Ishikawa (cell line): ENCODE measurements at regions not wholly inside any gene's neighbourhood (a gene's known extent, or its start where the extent isn't known, plus 50 kb on each side); places are given as distances from the start of the nearest gene placed in this dataset.
A peak's percentile ranks its signal among the peaks of the same experiment; 100 is the strongest.

ENCODE experiments used
- CEBPB ChIP-seq: IDR thresholded peaks from 2 replicates; pipeline ENCODE4 v1.6.1; 2012
- CREB1 ChIP-seq: IDR thresholded peaks from 2 replicates; pipeline ENCODE4 v1.6.1; 2012; ENCODE audit warnings: low read depth
- EGR1 ChIP-seq: IDR thresholded peaks from 2 replicates; pipeline ENCODE4 v1.6.1; 2012
- EP300 ChIP-seq: IDR thresholded peaks from 2 replicates; pipeline ENCODE4 v1.6.1; 2012; ENCODE audit warnings: borderline replicate concordance
- FOXM1 ChIP-seq: IDR thresholded peaks from 2 replicates; pipeline ENCODE4 v1.6.1; 2012; ENCODE audit warnings: low read depth, borderline replicate concordance
- NFIC ChIP-seq: IDR thresholded peaks from 2 replicates; pipeline ENCODE4 v1.6.1; 2012
- RAD21 ChIP-seq: IDR thresholded peaks from 2 replicates; pipeline ENCODE4 v1.6.1; 2012; ENCODE audit warnings: low read depth
- TAF1 ChIP-seq: IDR thresholded peaks from 2 replicates; pipeline ENCODE4 v1.6.1; 2012; ENCODE audit warnings: low read depth, mild to moderate bottlenecking
- TCF12 ChIP-seq: IDR thresholded peaks from 2 replicates; pipeline ENCODE4 v1.6.1; 2012; ENCODE audit warnings: low read depth
- TEAD4 ChIP-seq: IDR thresholded peaks from 2 replicates; pipeline ENCODE4 v1.6.1; 2012
- YY1 ChIP-seq: IDR thresholded peaks from 2 replicates; pipeline ENCODE4 v1.6.1; 2012; ENCODE audit warnings: low read depth
- ZBTB7A ChIP-seq: IDR thresholded peaks from 2 replicates; pipeline ENCODE4 v1.6.1; 2012; ENCODE audit warnings: low read depth
- TF ChIP-seq, protein P1 (sequence below): IDR thresholded peaks from 2 replicates; pipeline ENCODE4 v1.6.1; 2012
- TF ChIP-seq, protein P2 (sequence below): IDR thresholded peaks from 2 replicates; pipeline ENCODE4 v1.6.1; 2012; ENCODE audit warnings: low read depth, mild to moderate bottlenecking
- TF ChIP-seq, protein P3 (sequence below): IDR thresholded peaks from 2 replicates; pipeline ENCODE4 v1.6.1; 2012

DNA sequence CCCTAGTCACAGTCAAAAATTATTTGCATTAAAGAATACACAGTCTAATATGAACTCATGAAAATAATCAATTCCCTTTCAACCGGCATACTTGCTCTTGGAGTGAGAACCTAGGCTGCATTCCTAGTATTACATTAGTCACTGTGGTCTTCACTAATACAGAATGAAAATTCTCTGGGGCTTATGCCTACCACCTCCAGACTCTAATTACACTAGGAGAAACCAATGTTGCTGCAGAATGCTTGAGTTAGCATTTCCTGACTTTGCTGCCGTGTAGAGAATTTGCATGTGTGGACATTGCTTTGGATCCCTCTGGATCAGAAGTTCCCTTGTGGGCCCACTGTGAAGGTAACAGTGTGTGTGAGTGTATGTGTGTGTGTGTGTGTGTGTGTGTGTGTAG lies 87.8 kb downstream of the CCNA1 start:
- TF ChIP-seq ZBTB7A: no peak
- no peak for TF ChIP-seq YY1
- TF ChIP-seq, protein P1, sequence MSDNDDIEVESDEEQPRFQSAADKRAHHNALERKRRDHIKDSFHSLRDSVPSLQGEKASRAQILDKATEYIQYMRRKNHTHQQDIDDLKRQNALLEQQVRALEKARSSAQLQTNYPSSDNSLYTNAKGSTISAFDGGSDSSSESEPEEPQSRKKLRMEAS: no peak
- TF ChIP-seq TEAD4: no peak
- no peak for TF ChIP-seq RAD21
- no peak for TF ChIP-seq TAF1
- TF ChIP-seq, protein P2, sequence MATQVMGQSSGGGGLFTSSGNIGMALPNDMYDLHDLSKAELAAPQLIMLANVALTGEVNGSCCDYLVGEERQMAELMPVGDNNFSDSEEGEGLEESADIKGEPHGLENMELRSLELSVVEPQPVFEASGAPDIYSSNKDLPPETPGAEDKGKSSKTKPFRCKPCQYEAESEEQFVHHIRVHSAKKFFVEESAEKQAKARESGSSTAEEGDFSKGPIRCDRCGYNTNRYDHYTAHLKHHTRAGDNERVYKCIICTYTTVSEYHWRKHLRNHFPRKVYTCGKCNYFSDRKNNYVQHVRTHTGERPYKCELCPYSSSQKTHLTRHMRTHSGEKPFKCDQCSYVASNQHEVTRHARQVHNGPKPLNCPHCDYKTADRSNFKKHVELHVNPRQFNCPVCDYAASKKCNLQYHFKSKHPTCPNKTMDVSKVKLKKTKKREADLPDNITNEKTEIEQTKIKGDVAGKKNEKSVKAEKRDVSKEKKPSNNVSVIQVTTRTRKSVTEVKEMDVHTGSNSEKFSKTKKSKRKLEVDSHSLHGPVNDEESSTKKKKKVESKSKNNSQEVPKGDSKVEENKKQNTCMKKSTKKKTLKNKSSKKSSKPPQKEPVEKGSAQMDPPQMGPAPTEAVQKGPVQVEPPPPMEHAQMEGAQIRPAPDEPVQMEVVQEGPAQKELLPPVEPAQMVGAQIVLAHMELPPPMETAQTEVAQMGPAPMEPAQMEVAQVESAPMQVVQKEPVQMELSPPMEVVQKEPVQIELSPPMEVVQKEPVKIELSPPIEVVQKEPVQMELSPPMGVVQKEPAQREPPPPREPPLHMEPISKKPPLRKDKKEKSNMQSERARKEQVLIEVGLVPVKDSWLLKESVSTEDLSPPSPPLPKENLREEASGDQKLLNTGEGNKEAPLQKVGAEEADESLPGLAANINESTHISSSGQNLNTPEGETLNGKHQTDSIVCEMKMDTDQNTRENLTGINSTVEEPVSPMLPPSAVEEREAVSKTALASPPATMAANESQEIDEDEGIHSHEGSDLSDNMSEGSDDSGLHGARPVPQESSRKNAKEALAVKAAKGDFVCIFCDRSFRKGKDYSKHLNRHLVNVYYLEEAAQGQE: no peak
- TF ChIP-seq EP300: no peak
- TF ChIP-seq TCF12: no peak
- no peak for TF ChIP-seq CEBPB
- TF ChIP-seq FOXM1: no peak

DNA sequence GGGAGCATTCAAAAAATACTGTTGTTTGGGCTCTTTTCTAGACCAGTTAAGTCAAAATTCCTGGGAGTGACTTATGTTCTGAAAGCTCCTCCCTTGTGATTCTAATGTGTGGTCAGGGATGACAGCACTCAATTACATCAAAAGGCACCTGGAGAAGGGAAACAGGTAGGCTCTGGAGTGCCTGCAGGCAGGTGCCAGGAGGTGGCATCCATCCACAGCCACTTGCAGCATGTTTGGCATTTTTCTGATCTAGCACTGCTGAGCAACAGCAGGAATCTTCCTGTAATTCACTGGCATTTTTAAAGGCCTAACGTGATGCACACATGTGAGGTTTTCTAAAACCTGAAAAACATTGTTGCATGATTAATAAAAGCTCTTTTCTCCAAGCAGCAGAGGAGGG lies 94.6 kb downstream of the CCNA1 start:
- TF ChIP-seq FOXM1 (peak; percentile 56; the same call in 1 of the 2 replicates), EP300 (peak; percentile 86), TCF12 (peak; percentile 92), TAF1 (no peak), TEAD4 (peak; percentile 91), NFIC (peak; percentile 80), EGR1 (no peak), RAD21 (peak; percentile 62), CEBPB (0 out of 2 replicates have a peak, but pooled peaks have one; percentile 18), CREB1 (0 out of 2 replicates have a peak, but pooled peaks have one; percentile 23), ZBTB7A (no peak), YY1 (no peak)
- TF ChIP-seq, protein P2: no peak
- TF ChIP-seq, protein P1: peak; percentile 56
- TF ChIP-seq, protein P3, sequence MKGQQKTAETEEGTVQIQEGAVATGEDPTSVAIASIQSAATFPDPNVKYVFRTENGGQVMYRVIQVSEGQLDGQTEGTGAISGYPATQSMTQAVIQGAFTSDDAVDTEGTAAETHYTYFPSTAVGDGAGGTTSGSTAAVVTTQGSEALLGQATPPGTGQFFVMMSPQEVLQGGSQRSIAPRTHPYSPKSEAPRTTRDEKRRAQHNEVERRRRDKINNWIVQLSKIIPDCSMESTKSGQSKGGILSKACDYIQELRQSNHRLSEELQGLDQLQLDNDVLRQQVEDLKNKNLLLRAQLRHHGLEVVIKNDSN: no peak

DNA sequence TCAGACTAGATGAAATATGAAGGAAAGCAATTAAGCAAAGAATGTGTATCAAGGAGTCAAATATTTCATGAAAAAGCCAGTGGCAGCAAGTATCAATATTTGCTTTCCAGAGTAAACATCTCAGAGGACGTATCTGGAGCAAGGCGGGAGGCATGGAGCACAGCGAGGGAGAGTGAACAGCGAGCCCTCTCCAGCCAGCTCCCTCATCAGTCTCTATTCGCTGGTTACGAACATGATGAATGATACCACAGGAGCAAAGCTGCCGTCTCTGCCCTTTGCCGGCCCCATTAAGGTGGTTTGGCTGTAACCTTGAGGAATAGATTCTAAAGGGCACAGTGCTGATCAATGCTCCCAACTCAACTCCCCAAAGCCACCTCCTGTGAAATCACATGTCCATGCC lies 95.8 kb downstream of the CCNA1 start:
- no peak for TF ChIP-seq YY1
- TF ChIP-seq CEBPB: no peak
- TF ChIP-seq RAD21: no peak
- TF ChIP-seq, protein P2: no peak
- TF ChIP-seq, protein P3: no peak
- no peak for TF ChIP-seq EGR1
- TF ChIP-seq EP300: no peak
- TF ChIP-seq TCF12: no peak
- no peak for TF ChIP-seq FOXM1
- no peak for TF ChIP-seq NFIC
- TF ChIP-seq, protein P1: no peak
- no peak for TF ChIP-seq TEAD4

DNA sequence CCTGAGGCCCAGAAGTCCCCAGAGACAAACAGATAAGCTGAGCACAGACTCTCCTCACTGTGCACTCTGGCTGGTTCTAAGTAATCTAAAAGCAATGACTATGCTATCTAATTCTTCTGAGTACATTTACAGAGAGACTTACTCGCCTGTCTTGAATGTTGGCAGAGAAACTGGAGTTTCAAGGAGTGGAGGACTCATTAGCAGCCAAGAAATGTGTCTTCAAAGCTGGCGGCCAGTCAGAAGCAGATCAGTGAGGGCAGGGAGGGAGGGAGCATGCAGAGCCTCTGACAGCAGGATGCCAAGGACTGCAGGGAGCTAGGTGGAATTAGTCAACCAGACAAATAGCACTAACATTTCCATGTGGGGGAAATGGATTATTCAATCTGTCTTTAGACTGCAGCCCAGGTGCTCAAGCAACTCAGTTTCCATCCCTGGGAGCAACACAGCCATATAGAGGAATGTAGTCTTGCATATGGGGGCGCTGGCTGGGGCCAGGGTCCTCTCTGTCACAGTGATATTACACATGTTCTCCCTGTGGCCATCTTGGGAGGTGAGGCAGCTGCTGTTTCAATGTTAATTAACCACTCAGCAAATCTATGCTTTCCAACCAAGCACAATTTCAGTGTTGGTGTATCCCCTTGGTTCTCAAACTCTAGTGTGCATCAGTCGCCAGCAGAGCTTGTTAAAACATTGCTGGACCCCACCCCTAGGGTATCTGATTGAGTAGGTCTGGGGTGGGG lies 97.9 kb downstream of the CCNA1 start:
- TF ChIP-seq YY1: peak; percentile 44; the same call in 1 of the 2 replicates
- TF ChIP-seq, protein P3: peak; percentile 22; the same call in 1 of the 2 replicates
- TF ChIP-seq, protein P2: no peak
- TF ChIP-seq EP300: peak; percentile 93
- peak; percentile 92 for TF ChIP-seq TCF12
- TF ChIP-seq TEAD4: peak; percentile 89
- TF ChIP-seq NFIC: peak; percentile 97
- no peak for TF ChIP-seq EGR1
- no peak; the same call in 1 of the 2 replicates for TF ChIP-seq RAD21
- no peak for TF ChIP-seq ZBTB7A
- TF ChIP-seq CREB1: no peak
- no peak for TF ChIP-seq TAF1
- TF ChIP-seq FOXM1: peak; percentile 74
- TF ChIP-seq, protein P1: peak; percentile 82
- peak; percentile 4; the same call in 1 of the 2 replicates for TF ChIP-seq CEBPB
